ENCODE measurements at regions not wholly inside any gene's neighbourhood (a gene's known extent, or its start where the extent isn't known, plus 50 kb on each side); places are given as distances from the start of the nearest gene placed in this dataset.

DNA sequence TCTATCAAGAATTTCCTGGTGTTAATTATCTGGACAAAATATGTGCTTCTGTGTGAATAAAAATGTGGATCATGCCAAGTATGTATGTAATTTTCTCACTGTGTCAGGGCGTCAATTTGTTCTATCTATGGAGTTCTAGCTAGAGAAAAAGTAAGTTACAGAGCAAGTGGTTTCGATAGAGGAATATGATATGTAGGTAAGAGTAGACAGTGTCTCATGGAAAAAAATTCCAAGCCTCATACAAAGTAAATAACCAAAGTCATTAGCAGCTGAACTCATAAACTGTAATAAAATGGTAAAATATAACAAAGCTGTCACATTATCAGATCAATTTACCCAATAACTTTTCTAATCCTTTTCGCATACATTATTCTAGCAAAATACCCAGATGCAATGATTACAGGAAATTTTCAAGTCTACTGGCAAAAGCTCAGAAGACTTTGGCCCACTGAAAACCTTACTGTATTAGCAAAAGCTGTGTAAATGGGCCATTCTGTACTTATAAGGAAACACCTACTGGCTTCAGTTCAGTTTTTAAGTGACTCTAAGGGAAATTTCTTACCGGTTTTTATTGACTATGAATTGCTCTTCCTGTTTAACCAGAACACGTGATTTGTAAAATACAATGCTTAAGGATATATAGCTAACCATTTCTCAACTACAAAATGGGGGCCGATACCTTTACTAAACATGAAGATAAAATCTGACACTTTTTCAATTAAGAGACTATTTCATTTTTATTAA is 121.0 kb upstream of the ARSJ start:
- peaks cover 0 to 6% (median 0%) of the 10 kb centered on the region in 4 donors for H3K4me1 ChIP-seq
- no peaks in the 10 kb centered on the region for H3K36me3 ChIP-seq
- DNase-seq: no peak
- H3K27ac ChIP-seq: peak overlapping the region in 1 of 4 donors; percentile 37
- in situ Hi-C loops (cut with MboI; ENCODE audit: low pct_ligation_motif_present in 1 of 4, low pct_unique_long_range_greater_than_20kb in 1 of 4, low sequenced_read_pairs in 3 of 4): no loop called here
- intact Hi-C loops (cut with DNase I; ENCODE audit: low total_unique reads): no loop called here
- TF ChIP-seq, protein P1, sequence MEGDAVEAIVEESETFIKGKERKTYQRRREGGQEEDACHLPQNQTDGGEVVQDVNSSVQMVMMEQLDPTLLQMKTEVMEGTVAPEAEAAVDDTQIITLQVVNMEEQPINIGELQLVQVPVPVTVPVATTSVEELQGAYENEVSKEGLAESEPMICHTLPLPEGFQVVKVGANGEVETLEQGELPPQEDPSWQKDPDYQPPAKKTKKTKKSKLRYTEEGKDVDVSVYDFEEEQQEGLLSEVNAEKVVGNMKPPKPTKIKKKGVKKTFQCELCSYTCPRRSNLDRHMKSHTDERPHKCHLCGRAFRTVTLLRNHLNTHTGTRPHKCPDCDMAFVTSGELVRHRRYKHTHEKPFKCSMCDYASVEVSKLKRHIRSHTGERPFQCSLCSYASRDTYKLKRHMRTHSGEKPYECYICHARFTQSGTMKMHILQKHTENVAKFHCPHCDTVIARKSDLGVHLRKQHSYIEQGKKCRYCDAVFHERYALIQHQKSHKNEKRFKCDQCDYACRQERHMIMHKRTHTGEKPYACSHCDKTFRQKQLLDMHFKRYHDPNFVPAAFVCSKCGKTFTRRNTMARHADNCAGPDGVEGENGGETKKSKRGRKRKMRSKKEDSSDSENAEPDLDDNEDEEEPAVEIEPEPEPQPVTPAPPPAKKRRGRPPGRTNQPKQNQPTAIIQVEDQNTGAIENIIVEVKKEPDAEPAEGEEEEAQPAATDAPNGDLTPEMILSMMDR (IDR thresholded peaks at IDR 0.05): no peak
- TF ChIP-seq POLR2A (IDR thresholded peaks at IDR 0.05) (no peak), EP300 (IDR thresholded peaks at IDR 0.05; ENCODE audit: low read depth) (no peak), POLR2AphosphoS5 (IDR thresholded peaks at IDR 0.05) (no peak)
- no peak overlapping the region for H3K4me3 ChIP-seq
- H3K9me3 ChIP-seq: no peaks in the 10 kb centered on the region
- H3K27me3 ChIP-seq: no peaks in the 10 kb centered on the region
- 47 to 52% methylated on average over 6 of the region's 6 CpGs for WGBS, 2 donors (ENCODE audit: low coverage in 1 of 2)

DNA sequence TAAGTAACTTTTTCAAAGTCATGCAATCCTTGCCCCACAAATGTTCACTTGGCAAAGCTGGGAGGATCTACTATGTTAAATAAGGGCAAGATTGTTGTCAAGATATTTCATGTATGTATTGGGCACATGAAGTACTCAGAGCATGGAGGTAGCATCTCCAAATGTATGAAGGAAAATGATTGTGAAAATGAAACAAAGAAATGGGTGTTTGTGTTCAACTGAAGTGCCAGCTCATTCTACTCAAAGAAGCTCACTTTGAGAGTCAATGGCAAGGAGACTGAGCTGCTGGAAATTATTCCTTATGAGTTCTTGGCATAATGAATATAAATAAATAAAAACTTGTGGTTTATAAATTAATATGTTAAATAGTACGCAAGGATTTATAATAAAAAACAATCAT is 124.5 kb upstream of the ARSJ start:
- no peak for DNase-seq
- in situ Hi-C loops (cut with MboI; ENCODE audit: low pct_ligation_motif_present in 1 of 4, low pct_unique_long_range_greater_than_20kb in 1 of 4, low sequenced_read_pairs in 3 of 4) (no loop called here), intact Hi-C loops (cut with DNase I; ENCODE audit: low total_unique reads) (no loop called here)
- Histone ChIP-seq H3K9me3 (no peaks in the 10 kb centered on the region), H3K27me3 (no peaks in the 10 kb centered on the region), H3K36me3 (no peaks in the 10 kb centered on the region), H3K4me3 (no peak overlapping the region), H3K27ac (no peak overlapping the region), H3K4me1 (peaks cover 0 to 6% (median 0%) of the 10 kb centered on the region in 4 donors)
- TF ChIP-seq, protein P1 (IDR thresholded peaks at IDR 0.05): no peak
- TF ChIP-seq POLR2AphosphoS5 (IDR thresholded peaks at IDR 0.05) (no peak), POLR2A (IDR thresholded peaks at IDR 0.05) (no peak), EP300 (IDR thresholded peaks at IDR 0.05; ENCODE audit: low read depth) (no peak)
- WGBS, 2 donors (ENCODE audit: low coverage in 1 of 2): 87 to 92% methylated on average over 1 of the region's 1 CpG

DNA sequence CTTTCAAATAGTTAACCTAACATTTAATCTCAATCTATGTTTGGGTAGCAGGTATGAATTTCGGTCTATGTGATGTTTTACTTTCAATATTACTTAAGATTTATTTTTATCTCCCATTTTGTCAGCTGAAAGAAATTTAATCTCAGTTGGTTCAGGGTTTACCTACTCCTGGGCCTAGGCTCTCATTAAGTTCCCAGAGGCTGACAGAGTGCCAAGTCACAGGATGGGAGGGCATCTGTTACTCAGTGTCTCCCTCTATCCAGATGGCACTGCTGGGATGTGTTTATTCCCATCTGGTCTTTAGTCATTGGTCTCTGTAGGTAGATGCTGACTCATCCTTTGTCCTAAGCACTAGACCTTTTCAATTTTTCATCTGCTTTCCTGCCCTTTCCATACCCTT is 129.4 kb upstream of the ARSJ start:
- WGBS, 2 donors (ENCODE audit: low coverage in 1 of 2): 86 to 87% methylated on average over 1 of the region's 1 CpG
- Histone ChIP-seq H3K36me3 (no peaks in the 10 kb centered on the region), H3K27me3 (no peaks in the 10 kb centered on the region), H3K4me1 (no peaks in the 10 kb centered on the region), H3K27ac (no peak overlapping the region), H3K9me3 (no peaks in the 10 kb centered on the region), H3K4me3 (no peak overlapping the region)
- intact Hi-C loops (cut with DNase I; ENCODE audit: low total_unique reads): no loop called here
- DNase-seq: no peak
- in situ Hi-C loops (cut with MboI; ENCODE audit: low pct_ligation_motif_present in 1 of 4, low pct_unique_long_range_greater_than_20kb in 1 of 4, low sequenced_read_pairs in 3 of 4): no loop called here
- TF ChIP-seq, protein P1 (IDR thresholded peaks at IDR 0.05): no peak

DNA sequence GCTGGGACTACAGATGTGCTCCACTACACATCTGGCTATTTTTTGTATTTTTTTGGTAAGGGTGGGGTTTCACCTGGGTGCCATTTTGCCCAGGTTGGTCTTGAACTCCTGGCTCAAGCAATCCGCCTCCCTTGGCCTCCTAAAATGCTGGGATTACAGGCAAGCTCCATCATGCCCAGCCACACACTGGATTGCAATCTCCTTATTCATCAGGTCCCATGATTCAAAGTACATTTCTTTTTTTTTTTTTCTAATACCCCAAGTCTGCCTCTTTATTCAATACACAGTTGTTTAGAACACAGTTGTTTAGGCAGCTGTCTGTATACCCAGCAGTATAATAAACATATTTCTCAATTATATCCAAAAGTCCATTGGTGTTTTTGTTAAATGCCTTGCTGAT is 130.3 kb upstream of the ARSJ start:
- Histone ChIP-seq H3K27me3 (no peaks in the 10 kb centered on the region), H3K4me1 (no peaks in the 10 kb centered on the region), H3K36me3 (no peaks in the 10 kb centered on the region), H3K27ac (no peak overlapping the region), H3K9me3 (no peaks in the 10 kb centered on the region), H3K4me3 (no peak overlapping the region)
- intact Hi-C loops (cut with DNase I; ENCODE audit: low total_unique reads) (no loop called here), in situ Hi-C loops (cut with MboI; ENCODE audit: low pct_ligation_motif_present in 1 of 4, low pct_unique_long_range_greater_than_20kb in 1 of 4, low sequenced_read_pairs in 3 of 4) (no loop called here)
- DNase-seq: no peak
- TF ChIP-seq EP300 (IDR thresholded peaks at IDR 0.05; ENCODE audit: low read depth) (no peak), POLR2A (IDR thresholded peaks at IDR 0.05) (no peak), POLR2AphosphoS5 (IDR thresholded peaks at IDR 0.05) (no peak)
- TF ChIP-seq, protein P1 (IDR thresholded peaks at IDR 0.05): no peak
- 78% methylated on average over 1 of the region's 1 CpG; no CpG with 5 or more reads in 1 of the 2 donors for WGBS, 2 donors (ENCODE audit: low coverage in 1 of 2)

Measured in transverse colon (tissue), 4 donors.